Prostate gland (tissue), 2 donors: ENCODE measurements at regions not wholly inside any gene's neighbourhood (a gene's known extent, or its start where the extent isn't known, plus 50 kb on each side); places are given as distances from the start of the nearest gene placed in this dataset.

Experiments
- POLR2A ChIP-seq: fragments of 450-650 bp; IDR thresholded peaks from one replicate; pipeline ENCODE4 v1.6.1; 2016; ENCODE audit warnings: antibody characterized with exemption, mild to moderate bottlenecking
- TF ChIP-seq, protein P1 (sequence below), 4 experiments: fragments of 200-600 bp in 2 of 4; fragments of 450-650 bp in 2 of 4; sonication (generic) in 2 of 4; IDR thresholded peaks; 1 replicate in 3 of 4; 2 replicates in 1 of 4; pipeline ENCODE4 v1.5.1; 2016 to 2019; ENCODE audit warnings: antibody characterized with exemption in 4 of 4, mild to moderate bottlenecking in 2 of 4, moderate library complexity in 2 of 4

DNA sequence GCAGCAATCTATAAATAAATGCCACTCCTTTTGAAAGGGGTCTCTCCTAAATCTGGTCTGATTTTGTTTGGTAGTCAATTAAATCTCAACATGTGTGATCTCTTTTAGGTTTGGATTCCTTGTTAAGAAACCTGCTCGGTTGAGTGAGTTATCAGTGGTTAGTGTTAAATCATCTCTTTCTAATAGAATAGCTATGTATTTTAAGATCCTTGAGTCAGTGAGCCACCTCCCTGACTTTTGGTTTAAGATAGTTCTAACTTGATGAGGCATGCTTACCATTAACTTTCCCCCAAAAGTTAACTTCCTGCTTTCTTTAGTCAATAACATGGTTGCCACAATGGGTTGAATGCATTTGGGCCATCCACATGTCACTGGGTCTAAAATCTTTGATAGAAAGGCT, 93.1 kb upstream of the OLFM3 start:
- TF ChIP-seq POLR2A: no peak
- TF ChIP-seq, protein P1, sequence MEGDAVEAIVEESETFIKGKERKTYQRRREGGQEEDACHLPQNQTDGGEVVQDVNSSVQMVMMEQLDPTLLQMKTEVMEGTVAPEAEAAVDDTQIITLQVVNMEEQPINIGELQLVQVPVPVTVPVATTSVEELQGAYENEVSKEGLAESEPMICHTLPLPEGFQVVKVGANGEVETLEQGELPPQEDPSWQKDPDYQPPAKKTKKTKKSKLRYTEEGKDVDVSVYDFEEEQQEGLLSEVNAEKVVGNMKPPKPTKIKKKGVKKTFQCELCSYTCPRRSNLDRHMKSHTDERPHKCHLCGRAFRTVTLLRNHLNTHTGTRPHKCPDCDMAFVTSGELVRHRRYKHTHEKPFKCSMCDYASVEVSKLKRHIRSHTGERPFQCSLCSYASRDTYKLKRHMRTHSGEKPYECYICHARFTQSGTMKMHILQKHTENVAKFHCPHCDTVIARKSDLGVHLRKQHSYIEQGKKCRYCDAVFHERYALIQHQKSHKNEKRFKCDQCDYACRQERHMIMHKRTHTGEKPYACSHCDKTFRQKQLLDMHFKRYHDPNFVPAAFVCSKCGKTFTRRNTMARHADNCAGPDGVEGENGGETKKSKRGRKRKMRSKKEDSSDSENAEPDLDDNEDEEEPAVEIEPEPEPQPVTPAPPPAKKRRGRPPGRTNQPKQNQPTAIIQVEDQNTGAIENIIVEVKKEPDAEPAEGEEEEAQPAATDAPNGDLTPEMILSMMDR (IDR thresholded peaks at IDR 0.05): no peak
